Esophagus muscularis mucosa (tissue), 4 donors: ENCODE measurements at regions not wholly inside any gene's neighbourhood (a gene's known extent, or its start where the extent isn't known, plus 50 kb on each side); places are given as distances from the start of the nearest gene placed in this dataset.

Experiments
- DNase-seq: peaks from one replicate; pipeline ENCODE4 v3.0.0-alpha.2; 2017; ENCODE audit errors: extremely low spot score
- H3K27ac ChIP-seq, 4 donors: fragments of 200-600 bp; sonication (generic); replicated peaks in 1 of 4; 1 replicate in 3 of 4; 2 replicates in 1 of 4; pipeline ENCODE4 v1.5.1; 2016 to 2019; ENCODE audit warnings: mild to moderate bottlenecking in 1 of 4
- H3K27me3 ChIP-seq, 4 donors: fragments of 200-600 bp; sonication (generic); one replicate each; pipeline versions ENCODE4 v1.5.1 to v1.6.0; 2016 to 2019
- H3K36me3 ChIP-seq, 4 donors: fragments of 200-600 bp; sonication (generic); one replicate each; pipeline ENCODE4 v1.5.1; 2016 to 2019
- H3K4me1 ChIP-seq, 4 donors: fragments of 200-600 bp; sonication (generic); one replicate each; pipeline ENCODE4 v1.5.1; 2016 to 2019
- H3K4me3 ChIP-seq, 4 donors: fragments of 200-600 bp; sonication (generic); 1 replicate in 2 of 4; 2 replicates in 2 of 4; pipeline ENCODE4 v1.5.1; 2016 to 2019; ENCODE audit warnings: mild to moderate bottlenecking in 4 of 4, moderate library complexity in 1 of 4
- H3K9me3 ChIP-seq, 4 donors: fragments of 200-600 bp; sonication (generic); 1 replicate in 3 of 4; 2 replicates in 1 of 4; pipeline ENCODE4 v1.5.1; 2016 to 2019
- EP300 ChIP-seq: sonication (generic); formaldehyde crosslinking; IDR thresholded peaks from one replicate; pipeline ENCODE4 v1.6.1; 2017; ENCODE audit warnings: antibody characterized with exemption
- POLR2A ChIP-seq: fragments of 450-650 bp; IDR thresholded peaks from one replicate; pipeline ENCODE4 v1.6.1; 2017; ENCODE audit warnings: antibody characterized with exemption, moderate library complexity, mild to moderate bottlenecking, low read depth
- POLR2AphosphoS5 ChIP-seq, 2 donors: sonication (generic); formaldehyde crosslinking; IDR thresholded peaks; one replicate each; pipeline ENCODE4 v1.6.1; 2017; ENCODE audit warnings: antibody characterized with exemption in 2 of 2
- WGBS: methylation state at CpG from one replicate; pipeline ENCODE4 v1.1.5; 2018; 5-methylcytosine and 5-hydroxymethylcytosine counted together
- intact Hi-C: fragments of 100-400 bp; cut with DNase I; formaldehyde crosslinking; loops from one replicate; pipeline ENCODE4 v1.15.1; 2023
- TF ChIP-seq, protein P1 (sequence below), 3 experiments: fragments of 200-600 bp in 2 of 3; fragments of 450-650 bp in 1 of 3; sonication (generic) in 2 of 3; IDR thresholded peaks; one replicate each; pipeline ENCODE4 v1.5.1; 2017 to 2019; ENCODE audit warnings: antibody characterized with exemption in 3 of 3, mild to moderate bottlenecking in 2 of 3, moderate library complexity in 1 of 3

DNA sequence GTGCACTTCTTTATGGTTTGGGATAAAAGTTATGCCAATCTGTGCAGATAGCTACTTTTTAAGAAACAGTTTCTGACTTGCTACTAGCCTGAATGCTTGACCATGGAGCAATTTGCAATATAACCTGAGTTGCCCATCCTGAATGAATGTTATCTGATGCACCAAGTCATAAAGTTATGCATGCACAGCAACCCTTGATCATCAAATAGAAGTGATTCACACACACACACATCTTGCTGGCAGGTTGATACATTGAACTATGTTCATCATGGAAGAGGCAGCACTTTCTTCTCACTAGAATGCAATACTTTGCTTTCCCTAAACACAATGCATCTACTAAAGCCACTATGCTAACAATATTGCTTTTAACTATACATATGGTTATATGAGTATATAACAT is 311.5 kb downstream of the RFC3 start:
- H3K27ac ChIP-seq = no peak overlapping the region
- no peaks in the 10 kb centered on the region for H3K4me1 ChIP-seq
- no peaks in the 10 kb centered on the region for H3K27me3 ChIP-seq
- intact Hi-C loops = no loop called here
- H3K4me3 ChIP-seq = no peak overlapping the region
- H3K36me3 ChIP-seq = no peaks in the 10 kb centered on the region
- DNase-seq = no peak
- TF ChIP-seq POLR2AphosphoS5 (IDR thresholded peaks at IDR 0.05) (no peak), POLR2A (no peak), EP300 (no peak)
- TF ChIP-seq, protein P1, sequence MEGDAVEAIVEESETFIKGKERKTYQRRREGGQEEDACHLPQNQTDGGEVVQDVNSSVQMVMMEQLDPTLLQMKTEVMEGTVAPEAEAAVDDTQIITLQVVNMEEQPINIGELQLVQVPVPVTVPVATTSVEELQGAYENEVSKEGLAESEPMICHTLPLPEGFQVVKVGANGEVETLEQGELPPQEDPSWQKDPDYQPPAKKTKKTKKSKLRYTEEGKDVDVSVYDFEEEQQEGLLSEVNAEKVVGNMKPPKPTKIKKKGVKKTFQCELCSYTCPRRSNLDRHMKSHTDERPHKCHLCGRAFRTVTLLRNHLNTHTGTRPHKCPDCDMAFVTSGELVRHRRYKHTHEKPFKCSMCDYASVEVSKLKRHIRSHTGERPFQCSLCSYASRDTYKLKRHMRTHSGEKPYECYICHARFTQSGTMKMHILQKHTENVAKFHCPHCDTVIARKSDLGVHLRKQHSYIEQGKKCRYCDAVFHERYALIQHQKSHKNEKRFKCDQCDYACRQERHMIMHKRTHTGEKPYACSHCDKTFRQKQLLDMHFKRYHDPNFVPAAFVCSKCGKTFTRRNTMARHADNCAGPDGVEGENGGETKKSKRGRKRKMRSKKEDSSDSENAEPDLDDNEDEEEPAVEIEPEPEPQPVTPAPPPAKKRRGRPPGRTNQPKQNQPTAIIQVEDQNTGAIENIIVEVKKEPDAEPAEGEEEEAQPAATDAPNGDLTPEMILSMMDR (IDR thresholded peaks at IDR 0.05) = no peak
- no peaks in the 10 kb centered on the region for H3K9me3 ChIP-seq

DNA sequence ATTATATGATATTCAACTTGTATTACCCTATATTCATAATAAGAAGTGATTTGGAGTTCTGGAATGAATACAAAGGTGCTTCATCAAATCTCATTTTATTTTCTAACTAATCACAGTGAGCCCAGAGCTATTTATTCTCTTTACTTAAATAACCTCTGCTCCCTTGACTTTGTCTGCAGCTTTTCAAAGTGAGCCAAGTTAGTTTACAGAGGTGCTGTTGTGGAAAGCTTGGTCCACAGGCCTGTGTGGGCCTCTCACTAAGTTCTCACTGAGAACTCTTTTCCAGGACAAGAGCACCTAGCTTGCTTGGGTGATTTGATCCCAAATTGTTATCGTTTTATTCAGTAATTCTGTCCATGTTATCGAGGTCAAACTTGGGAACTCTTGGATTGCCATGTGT is 319.3 kb downstream of the RFC3 start:
- no peak for TF ChIP-seq POLR2AphosphoS5 (IDR thresholded peaks at IDR 0.05)
- TF ChIP-seq, protein P1 (IDR thresholded peaks at IDR 0.05) = no peak
- no peak for TF ChIP-seq EP300
- no peak overlapping the region for H3K27ac ChIP-seq
- no peaks in the 10 kb centered on the region for H3K27me3 ChIP-seq
- intact Hi-C loops = no loop called here
- H3K36me3 ChIP-seq = no peaks in the 10 kb centered on the region
- H3K4me1 ChIP-seq = no peaks in the 10 kb centered on the region
- DNase-seq = no peak
- 97% methylated on average over 2 of the region's 2 CpGs for WGBS
- H3K4me3 ChIP-seq = no peak overlapping the region
- peaks cover 0 to 13% (median 2%) of the 10 kb centered on the region in 4 donors for H3K9me3 ChIP-seq

DNA sequence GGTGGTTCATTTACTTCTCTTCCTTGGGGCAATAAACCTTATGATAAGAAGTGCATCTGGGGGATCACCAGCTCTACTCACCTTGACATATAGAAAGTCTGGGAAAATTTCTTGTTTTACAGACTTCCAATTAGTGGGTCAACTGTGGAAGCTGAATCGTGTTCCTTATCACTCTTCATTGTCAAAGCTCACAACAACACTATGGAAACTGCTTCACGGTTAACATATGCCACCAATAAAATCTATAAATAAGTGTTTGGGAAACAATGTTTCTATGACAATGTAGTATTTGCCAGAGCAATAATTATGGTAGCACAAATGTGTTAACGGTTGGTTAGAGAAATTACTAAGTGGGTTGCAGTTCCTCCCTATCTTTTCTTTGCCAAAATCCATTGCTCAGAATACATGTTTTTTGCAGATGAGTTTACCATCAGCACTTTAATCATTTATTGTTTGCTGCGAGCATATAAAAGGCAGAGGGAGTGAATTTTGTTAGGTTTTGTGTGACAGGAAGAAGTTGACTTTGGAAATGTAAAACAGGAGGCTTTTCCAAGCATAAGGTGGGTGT is 321.8 kb downstream of the RFC3 start:
- TF ChIP-seq EP300 (no peak), POLR2A (no peak), POLR2AphosphoS5 (IDR thresholded peaks at IDR 0.05) (no peak)
- TF ChIP-seq, protein P1 (IDR thresholded peaks at IDR 0.05) = no peak
- intact Hi-C loops = no loop called here
- Histone ChIP-seq H3K36me3 (no peaks in the 10 kb centered on the region), H3K4me3 (no peak overlapping the region), H3K9me3 (peaks cover 0 to 13% (median 2%) of the 10 kb centered on the region in 4 donors), H3K27me3 (no peaks in the 10 kb centered on the region), H3K4me1 (no peaks in the 10 kb centered on the region), H3K27ac (no peak overlapping the region)
- DNase-seq = no peak
- WGBS = 76% methylated on average over 4 of the region's 4 CpGs

DNA sequence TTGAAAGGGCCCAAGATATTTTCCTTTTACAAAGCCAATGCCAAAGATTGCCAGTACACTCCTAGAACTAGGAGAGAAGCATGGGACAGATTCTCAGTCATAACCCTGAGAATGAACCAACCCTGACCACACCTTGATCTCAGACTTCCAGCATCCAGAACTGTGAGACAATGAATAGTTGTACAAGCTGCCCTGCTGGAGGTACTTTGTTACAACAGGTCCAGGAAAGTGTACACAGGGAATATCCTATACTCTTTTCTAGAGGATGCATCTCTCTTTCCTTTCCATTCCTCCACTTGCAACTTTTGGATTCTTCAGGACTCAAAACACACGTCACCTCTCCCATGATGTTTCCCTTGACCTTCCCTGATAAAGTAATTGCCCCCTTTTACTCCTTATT is 325.7 kb downstream of the RFC3 start:
- Histone ChIP-seq H3K27me3 (no peaks in the 10 kb centered on the region), H3K27ac (no peak overlapping the region), H3K4me3 (no peak overlapping the region), H3K4me1 (no peaks in the 10 kb centered on the region), H3K9me3 (no peaks in the 10 kb centered on the region), H3K36me3 (no peaks in the 10 kb centered on the region)
- DNase-seq = no peak
- 96% methylated on average over 1 of the region's 1 CpG for WGBS
- TF ChIP-seq POLR2AphosphoS5 (IDR thresholded peaks at IDR 0.05) = no peak
- no peak for TF ChIP-seq EP300
- TF ChIP-seq, protein P1 (IDR thresholded peaks at IDR 0.05) = no peak
- TF ChIP-seq POLR2A = no peak
- intact Hi-C loops = no loop called here

DNA sequence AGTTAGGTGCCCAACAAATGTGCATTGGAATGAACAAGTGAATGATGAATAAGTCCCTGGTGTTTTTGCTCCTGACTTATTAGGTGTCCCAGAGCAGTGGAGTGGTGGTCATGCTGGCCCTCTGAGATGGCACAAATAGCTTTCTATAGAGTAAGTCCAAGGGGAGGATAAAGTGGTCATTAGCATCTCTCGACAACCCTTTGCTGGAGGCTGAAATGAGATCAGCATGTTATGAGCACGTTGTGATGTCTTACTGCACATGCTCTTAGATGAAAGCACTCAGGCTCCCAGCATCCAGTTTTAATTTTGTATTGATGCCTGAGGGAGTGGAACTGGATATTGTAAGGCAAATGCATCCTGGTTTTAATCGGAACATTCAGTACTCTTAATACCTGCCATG is 326.2 kb downstream of the RFC3 start:
- Histone ChIP-seq H3K4me3 (no peak overlapping the region), H3K4me1 (no peaks in the 10 kb centered on the region), H3K27me3 (no peaks in the 10 kb centered on the region), H3K36me3 (no peaks in the 10 kb centered on the region), H3K27ac (no peak overlapping the region), H3K9me3 (no peaks in the 10 kb centered on the region)
- intact Hi-C loops = no loop called here
- no peak for DNase-seq
- WGBS = 90% methylated on average over 3 of the region's 3 CpGs
- TF ChIP-seq POLR2AphosphoS5 (IDR thresholded peaks at IDR 0.05) = no peak
- no peak for TF ChIP-seq POLR2A
- TF ChIP-seq, protein P1 (IDR thresholded peaks at IDR 0.05) = no peak
- no peak for TF ChIP-seq EP300
